MM.1S (cell line): ENCODE measurements at regions not wholly inside any gene's neighbourhood (a gene's known extent, or its start where the extent isn't known, plus 50 kb on each side); places are given as distances from the start of the nearest gene placed in this dataset.

Experiments used
- DNase-seq: peaks from one replicate; pipeline ENCODE4 v3.0.0-alpha.2; 2015
- H2AFZ ChIP-seq: fragments of 300-600 bp; sonication (generic); 2 replicates; pipeline ENCODE4 v1.6.0; 2016; ENCODE audit warnings: antibody characterized with exemption, low read length
- H3F3A ChIP-seq: fragments of 300-600 bp; sonication (generic); 2 replicates; pipeline ENCODE4 v1.6.1; 2016; ENCODE audit warnings: mild to moderate bottlenecking, antibody characterized with exemption, low read length, moderate library complexity, mixed read lengths; ENCODE audit not compliant: insufficient read depth
- H3K27ac ChIP-seq: fragments of 300-600 bp; sonication (generic); 2 replicates; pipeline ENCODE4 v1.5.1; 2016; ENCODE audit warnings: mild to moderate bottlenecking, low read length
- H3K27me3 ChIP-seq: fragments of 300-600 bp; sonication (generic); replicated peaks from 2 replicates; pipeline ENCODE4 v1.6.0; 2016; ENCODE audit warnings: low read length; ENCODE audit not compliant: insufficient read depth
- H3K36me3 ChIP-seq: fragments of 300-600 bp; sonication (generic); replicated peaks from 2 replicates; pipeline ENCODE4 v1.6.1; 2016; ENCODE audit warnings: mild to moderate bottlenecking, low read length, mixed read lengths; ENCODE audit not compliant: insufficient read depth
- H3K4me1 ChIP-seq: fragments of 300-600 bp; sonication (generic); 2 replicates; pipeline ENCODE4 v1.6.1; 2016; ENCODE audit warnings: low read length, mixed read lengths
- H3K4me2 ChIP-seq: fragments of 300-600 bp; sonication (generic); 2 replicates; pipeline ENCODE4 v1.6.0; 2016; ENCODE audit warnings: low read depth, low read length
- H3K4me3 ChIP-seq: fragments of 300-600 bp; sonication (generic); 2 replicates; pipeline ENCODE4 v1.5.1; 2016; ENCODE audit warnings: low read length, mixed read lengths
- H3K79me2 ChIP-seq: fragments of 300-600 bp; sonication (generic); 2 replicates; pipeline ENCODE4 v1.6.1; 2016; ENCODE audit warnings: mixed run types, low read length, mixed read lengths
- H3K9ac ChIP-seq: fragments of 300-600 bp; sonication (generic); 2 replicates; pipeline ENCODE4 v1.6.1; 2016; ENCODE audit warnings: low read length, mixed read lengths
- H3K9me2 ChIP-seq: fragments of 300-600 bp; sonication (generic); replicated peaks from 2 replicates; pipeline ENCODE4 v1.6.1; 2016; ENCODE audit warnings: mild to moderate bottlenecking, low read length, mixed read lengths; ENCODE audit not compliant: insufficient read depth
- H3K9me3 ChIP-seq: fragments of 300-600 bp; sonication (generic); replicated peaks from 2 replicates; pipeline ENCODE4 v1.6.1; 2016; ENCODE audit warnings: mild to moderate bottlenecking, low read length, mixed read lengths; ENCODE audit not compliant: insufficient read depth
- H4K20me1 ChIP-seq: fragments of 300-600 bp; sonication (generic); 2 replicates; pipeline ENCODE4 v1.6.1; 2016; ENCODE audit warnings: mild to moderate bottlenecking, low read length, moderate library complexity, mixed read lengths; ENCODE audit not compliant: insufficient read depth
- EZH2 ChIP-seq: fragments of 300-600 bp; sonication (generic); optimal IDR thresholded peaks from 2 replicates; pipeline ENCODE3; 2017; ENCODE audit warnings: low read depth, mild to moderate bottlenecking, antibody characterized with exemption, low read length, mixed read lengths
- EZH2phosphoT487 ChIP-seq: fragments of 300-600 bp; sonication (generic); IDR thresholded peaks from 2 replicates; pipeline ENCODE4 v1.6.1; 2018; ENCODE audit warnings: antibody characterized with exemption, low read length
- TF ChIP-seq, protein P1 (sequence below): fragments of 300-600 bp; sonication (generic); IDR thresholded peaks from 2 replicates; pipeline ENCODE4 v1.5.1; 2016; ENCODE audit warnings: antibody characterized with exemption, low read length, mixed read lengths

DNA sequence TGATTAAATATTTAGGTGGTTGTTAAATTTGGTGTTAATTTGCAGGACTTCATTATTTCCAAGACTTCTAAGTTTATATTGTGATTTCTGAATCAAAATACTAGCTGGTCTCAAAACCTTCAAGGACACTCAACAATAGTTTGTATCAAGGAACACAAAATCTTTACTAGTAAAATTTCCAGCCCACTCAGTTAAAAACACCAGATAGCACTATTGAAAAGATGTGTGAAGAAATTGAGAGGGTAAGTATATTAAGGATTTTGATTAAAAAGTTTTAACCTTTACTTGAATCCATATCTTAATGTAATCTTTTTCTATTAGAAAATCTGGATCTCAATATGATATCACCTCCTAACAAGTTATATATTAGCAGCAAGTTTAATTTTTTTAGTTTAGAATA is 89.3 kb upstream of the UGT8 start:
- Histone ChIP-seq H3K79me2 (no peaks in the 10 kb centered on the region), H3K27ac (no peak overlapping the region), H3K9me3 (no peaks in the 10 kb centered on the region), H3K4me2 (no peak overlapping the region), H3K9ac (no peak overlapping the region), H4K20me1 (no peaks in the 10 kb centered on the region), H3K4me3 (no peak overlapping the region), H3K4me1 (no peaks in the 10 kb centered on the region), H3F3A (no peaks in the 10 kb centered on the region), H2AFZ (no peak overlapping the region), H3K36me3 (no peaks in the 10 kb centered on the region), H3K27me3 (no peaks in the 10 kb centered on the region), H3K9me2 (no peaks in the 10 kb centered on the region)
- DNase-seq: no peak
- TF ChIP-seq EZH2phosphoT487 (no peak), EZH2 (no peak)
- TF ChIP-seq, protein P1, sequence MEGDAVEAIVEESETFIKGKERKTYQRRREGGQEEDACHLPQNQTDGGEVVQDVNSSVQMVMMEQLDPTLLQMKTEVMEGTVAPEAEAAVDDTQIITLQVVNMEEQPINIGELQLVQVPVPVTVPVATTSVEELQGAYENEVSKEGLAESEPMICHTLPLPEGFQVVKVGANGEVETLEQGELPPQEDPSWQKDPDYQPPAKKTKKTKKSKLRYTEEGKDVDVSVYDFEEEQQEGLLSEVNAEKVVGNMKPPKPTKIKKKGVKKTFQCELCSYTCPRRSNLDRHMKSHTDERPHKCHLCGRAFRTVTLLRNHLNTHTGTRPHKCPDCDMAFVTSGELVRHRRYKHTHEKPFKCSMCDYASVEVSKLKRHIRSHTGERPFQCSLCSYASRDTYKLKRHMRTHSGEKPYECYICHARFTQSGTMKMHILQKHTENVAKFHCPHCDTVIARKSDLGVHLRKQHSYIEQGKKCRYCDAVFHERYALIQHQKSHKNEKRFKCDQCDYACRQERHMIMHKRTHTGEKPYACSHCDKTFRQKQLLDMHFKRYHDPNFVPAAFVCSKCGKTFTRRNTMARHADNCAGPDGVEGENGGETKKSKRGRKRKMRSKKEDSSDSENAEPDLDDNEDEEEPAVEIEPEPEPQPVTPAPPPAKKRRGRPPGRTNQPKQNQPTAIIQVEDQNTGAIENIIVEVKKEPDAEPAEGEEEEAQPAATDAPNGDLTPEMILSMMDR: no peak

DNA sequence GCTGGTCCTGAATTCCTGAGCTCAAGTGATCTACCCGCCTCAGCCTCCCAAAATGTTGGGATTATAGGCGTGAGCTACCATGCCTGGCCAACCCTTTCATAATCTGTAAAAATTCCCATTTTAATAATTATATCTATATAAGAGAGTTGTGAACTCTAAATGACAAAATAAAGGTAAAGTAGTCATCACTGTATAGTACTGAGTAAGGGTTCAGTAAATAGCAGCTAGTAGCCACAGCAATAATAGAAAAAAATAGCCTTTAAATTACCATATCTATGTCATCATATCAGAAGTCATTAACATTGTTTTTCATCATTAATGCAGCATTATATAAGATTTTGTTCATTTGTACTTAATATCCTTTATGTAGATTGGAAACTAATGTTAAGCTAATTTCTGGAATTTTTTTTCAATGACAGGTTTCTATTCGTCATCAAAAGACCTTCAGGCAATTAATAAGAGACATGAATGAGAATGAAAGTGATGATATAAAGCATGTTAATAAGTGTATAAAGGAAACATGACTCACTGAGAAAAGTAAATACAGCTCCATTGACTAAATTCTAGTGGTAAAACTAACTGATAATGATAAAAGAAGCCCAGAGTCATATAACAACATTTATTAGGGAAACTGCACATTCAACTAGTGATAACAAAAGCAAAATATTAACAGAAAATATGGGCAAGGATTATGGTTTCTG is 85.9 kb upstream of the UGT8 start:
- no peaks in the 10 kb centered on the region for H3K79me2 ChIP-seq
- no peaks in the 10 kb centered on the region for H3K4me1 ChIP-seq
- no peak for DNase-seq
- H3K36me3 ChIP-seq: no peaks in the 10 kb centered on the region
- H3K4me3 ChIP-seq: no peak overlapping the region
- H3K27me3 ChIP-seq: no peaks in the 10 kb centered on the region
- no peak overlapping the region for H3K9ac ChIP-seq
- no peaks in the 10 kb centered on the region for H4K20me1 ChIP-seq
- no peak overlapping the region for H2AFZ ChIP-seq
- no peaks in the 10 kb centered on the region for H3K9me3 ChIP-seq
- TF ChIP-seq EZH2: no peak
- H3K4me2 ChIP-seq: no peak overlapping the region
- no peak overlapping the region for H3K27ac ChIP-seq
- H3K9me2 ChIP-seq: no peaks in the 10 kb centered on the region
- H3F3A ChIP-seq: no peaks in the 10 kb centered on the region

DNA sequence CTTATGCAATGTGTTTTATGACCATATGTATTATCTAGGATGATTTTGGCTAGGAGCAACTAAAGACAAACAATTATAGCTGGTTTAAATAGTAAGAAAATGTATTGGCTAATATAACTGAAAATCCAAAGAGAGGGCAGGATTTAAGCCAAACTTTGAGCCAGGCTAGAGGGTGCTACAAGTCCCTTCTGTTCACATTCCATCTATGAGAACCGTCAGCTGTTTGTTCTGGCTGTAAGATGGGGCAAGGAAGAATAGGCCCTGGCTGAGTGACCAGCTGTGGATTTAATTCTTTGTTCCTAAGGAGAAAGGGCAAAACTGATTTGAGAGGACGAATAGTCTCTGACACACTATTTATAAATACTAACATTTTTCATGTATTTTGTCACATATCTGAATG is 79.2 kb upstream of the UGT8 start:
- Histone ChIP-seq H3K4me1 (no peaks in the 10 kb centered on the region), H3K9me2 (no peaks in the 10 kb centered on the region), H3K79me2 (no peaks in the 10 kb centered on the region), H3K27ac (no peak overlapping the region), H3F3A (no peaks in the 10 kb centered on the region), H3K9ac (no peak overlapping the region), H2AFZ (no peak overlapping the region), H3K36me3 (no peaks in the 10 kb centered on the region), H3K27me3 (no peaks in the 10 kb centered on the region), H3K4me2 (no peak overlapping the region), H3K9me3 (no peaks in the 10 kb centered on the region), H4K20me1 (no peaks in the 10 kb centered on the region), H3K4me3 (no peak overlapping the region)
- no peak for TF ChIP-seq EZH2
- TF ChIP-seq EZH2phosphoT487: no peak
- TF ChIP-seq, protein P1: no peak
- DNase-seq: no peak

DNA sequence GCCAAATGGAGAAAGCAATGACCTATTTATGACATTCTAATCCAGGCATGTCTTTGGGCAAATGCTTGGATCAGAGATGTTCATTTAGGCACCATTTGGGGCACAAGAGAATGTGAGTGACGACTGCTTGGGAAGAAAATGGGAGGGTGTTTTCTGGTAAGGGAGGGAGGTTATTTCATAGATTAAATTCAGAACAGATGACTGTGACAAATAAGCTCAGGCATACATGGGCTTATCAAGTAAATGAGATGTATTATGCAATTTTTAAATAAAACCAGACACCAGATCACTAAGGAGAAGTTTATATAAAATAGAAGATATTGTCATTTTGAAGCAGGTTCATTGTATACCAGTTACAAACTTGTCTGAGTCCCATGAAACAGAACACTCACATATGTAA is 71.4 kb upstream of the UGT8 start:
- Histone ChIP-seq H3K27ac (no peak overlapping the region), H4K20me1 (no peaks in the 10 kb centered on the region)

More for the DNA sequence above, 71.4 kb upstream of the UGT8 start:
- Histone ChIP-seq H3K4me1 (no peaks in the 10 kb centered on the region), H3K4me3 (no peak overlapping the region), H3K27me3 (no peaks in the 10 kb centered on the region), H3K9me3 (no peaks in the 10 kb centered on the region), H3K79me2 (no peaks in the 10 kb centered on the region), H3K9me2 (no peaks in the 10 kb centered on the region), H3K9ac (no peak overlapping the region), H3K36me3 (no peaks in the 10 kb centered on the region), H2AFZ (no peak overlapping the region), H3K4me2 (no peak overlapping the region), H3F3A (no peaks in the 10 kb centered on the region)
- TF ChIP-seq, protein P1: no peak
- TF ChIP-seq EZH2phosphoT487: no peak
- TF ChIP-seq EZH2: no peak
- no peak for DNase-seq
